SHP77 treated with DMSO at 0.1 percent for 48 hours (cell line): ENCODE measurements at regions not wholly inside any gene's neighbourhood (a gene's known extent, or its start where the extent isn't known, plus 50 kb on each side); places are given as distances from the start of the nearest gene placed in this dataset.
"Not testable (repeated sequence)": the region's sequence is repeated elsewhere in the genome, so short reads cannot be mapped to it uniquely, and the experiment has no call there.

Experiments used
- DNase-seq: peaks from one replicate; lab custom pipeline; 2025; lab: John Stamatoyannopoulos, UW

DNA sequence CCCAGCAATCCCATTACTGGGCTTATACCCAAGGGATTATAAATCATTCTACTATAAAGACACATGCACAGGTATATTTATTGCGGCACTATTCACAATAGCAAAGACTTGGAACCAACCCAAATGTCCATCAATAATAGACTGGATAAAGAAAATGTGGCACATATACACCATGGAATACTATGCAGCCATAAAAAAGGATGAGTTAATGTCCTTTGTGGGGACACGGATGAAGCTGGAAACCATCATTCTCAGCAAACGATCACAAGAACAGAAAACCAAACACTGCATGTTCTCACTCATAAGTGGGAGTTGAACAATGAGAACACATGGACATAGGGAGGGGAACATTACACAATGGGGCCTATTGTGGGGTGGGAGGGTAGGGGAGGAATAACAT, 224.4 kb upstream of the SERP2 start:
- DNase-seq = not testable (repeated sequence)

DNA sequence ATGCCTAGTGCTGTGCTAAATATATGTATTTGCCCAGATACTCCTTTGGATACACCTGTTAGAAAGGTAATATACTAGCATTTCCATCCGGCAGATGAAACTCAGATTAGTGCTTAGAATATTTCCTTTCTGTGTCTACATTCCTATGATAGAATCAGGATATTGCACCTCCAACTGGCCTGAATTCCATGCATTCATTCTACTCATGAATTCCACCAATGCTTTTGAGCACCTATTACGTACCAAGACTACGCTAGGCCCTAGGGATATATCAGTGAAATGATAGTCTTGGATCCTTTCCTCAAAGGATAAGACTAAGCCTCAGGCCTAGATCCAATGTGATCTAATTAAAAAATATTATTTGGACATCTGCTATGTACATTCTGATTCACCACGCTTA, 223.8 kb upstream of the SERP2 start:
- DNase-seq = no peak

DNA sequence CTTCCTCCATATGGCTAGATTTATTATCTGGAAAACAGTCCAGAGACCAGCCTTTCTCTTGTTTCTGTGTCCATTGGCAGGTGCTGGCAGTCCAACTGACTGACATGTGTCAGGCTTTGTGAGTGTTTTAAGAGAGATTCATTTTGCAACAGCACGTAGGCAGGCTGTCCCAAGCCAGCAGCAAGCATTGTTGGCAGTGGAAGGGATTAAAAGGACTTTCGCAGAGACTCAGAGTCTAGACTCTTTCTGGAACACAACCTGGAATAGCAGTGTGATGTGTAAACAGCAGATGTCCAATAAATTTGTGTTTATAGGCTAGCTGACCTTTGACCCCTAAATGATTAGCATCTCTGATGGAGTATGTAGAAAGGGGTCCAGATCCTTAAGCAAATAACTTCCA, 222.2 kb upstream of the SERP2 start:
- no peak for DNase-seq

DNA sequence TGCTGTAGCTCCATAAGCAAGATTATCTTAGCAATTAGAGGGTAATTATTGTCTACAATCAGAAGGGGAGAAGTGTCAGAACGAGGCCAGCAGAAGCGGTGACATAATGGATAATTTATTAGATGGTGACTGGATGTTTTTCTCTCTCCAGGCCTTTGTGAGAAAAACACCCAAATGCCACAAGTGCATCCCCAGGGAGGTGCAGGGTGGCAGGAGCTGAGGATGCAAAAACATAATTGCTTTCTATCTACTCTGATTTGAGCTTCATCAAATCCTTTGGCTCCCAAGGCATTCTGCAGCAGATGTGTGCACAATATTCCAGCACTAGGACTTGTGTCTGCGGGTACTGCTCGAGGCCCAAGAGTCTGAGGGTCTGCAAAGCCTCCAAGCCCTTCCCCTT, 220.1 kb upstream of the SERP2 start:
- DNase-seq = no peak

DNA sequence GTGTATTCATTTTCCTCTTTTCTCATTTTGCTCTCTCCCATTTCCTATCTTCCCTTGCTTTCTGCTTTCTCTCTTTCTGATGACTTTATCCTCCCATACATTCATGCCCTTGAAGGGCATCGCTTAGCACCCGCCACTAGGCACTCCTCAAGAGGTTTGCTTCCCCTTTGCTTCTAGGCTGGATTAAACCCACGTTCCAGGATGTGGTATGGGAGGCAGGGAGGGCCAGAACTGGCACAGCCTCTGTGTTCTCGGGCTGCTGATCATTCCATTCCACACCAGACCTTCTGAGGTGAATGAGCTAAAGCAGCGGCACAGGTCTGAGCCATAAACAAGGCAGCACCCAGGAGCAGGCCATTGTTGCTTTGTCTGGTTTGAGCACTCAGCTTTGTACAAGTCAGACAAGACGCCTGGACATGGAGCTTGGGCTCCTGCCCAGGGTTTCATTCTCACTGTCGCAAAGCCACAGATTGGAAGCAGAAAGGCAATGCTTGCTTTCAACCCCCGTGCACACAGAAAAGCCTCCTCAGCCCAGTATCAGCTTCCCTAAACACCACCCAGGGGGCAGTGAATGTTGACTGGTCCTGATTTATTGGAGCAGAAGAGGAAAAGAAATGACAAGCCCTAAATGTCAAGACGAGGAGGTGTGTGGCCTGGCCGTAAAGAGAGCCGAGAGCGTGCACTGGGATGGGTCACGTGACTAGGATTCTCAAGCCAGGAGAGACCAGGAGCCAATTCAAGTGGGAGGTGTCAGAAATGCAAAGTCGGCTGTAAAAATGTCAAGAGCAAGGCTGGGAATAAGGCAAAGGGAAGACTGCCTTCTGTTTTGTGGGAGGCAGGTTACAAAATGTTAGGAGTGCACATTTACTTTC, 218.0 kb upstream of the SERP2 start:
- DNase-seq = peak; percentile 67

DNA sequence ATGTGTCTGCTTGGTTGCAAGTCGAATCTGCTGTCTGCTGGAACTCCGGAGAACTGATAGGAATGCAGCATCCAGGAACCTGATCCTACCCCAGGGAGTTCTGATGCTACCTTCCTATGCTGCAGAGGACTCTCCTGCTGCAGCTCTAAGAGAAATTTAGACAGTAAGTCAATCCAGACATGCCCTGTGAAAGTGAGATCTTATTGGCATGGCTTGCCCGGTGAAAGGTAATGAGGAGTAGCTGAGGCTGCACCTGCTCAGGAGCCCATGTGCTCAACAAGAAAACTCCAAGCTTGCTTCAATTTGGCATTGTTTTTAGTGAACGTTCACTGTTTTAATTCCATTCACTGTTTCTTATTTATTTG, 217.3 kb upstream of the SERP2 start:
- DNase-seq = no peak

DNA sequence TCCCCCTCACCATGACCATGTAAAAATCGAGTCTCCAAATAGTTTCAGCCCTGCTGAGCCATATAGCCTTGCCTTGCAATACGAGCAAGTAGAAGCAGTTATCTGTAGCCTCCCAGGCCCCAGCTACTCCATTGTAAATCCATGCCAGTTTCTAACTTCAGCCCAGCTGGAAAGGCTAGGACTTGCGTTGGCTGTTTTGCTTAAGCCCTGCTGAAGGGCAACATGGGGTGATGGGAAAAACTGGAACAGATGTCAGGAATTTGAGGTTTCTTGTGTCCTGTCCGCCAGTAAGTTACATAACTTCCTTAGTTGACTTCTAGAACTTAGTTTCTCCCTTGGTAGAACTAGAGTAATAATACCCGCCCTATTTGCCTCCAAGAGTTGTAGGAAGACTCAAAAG, 216.0 kb upstream of the SERP2 start:
- DNase-seq = no peak

DNA sequence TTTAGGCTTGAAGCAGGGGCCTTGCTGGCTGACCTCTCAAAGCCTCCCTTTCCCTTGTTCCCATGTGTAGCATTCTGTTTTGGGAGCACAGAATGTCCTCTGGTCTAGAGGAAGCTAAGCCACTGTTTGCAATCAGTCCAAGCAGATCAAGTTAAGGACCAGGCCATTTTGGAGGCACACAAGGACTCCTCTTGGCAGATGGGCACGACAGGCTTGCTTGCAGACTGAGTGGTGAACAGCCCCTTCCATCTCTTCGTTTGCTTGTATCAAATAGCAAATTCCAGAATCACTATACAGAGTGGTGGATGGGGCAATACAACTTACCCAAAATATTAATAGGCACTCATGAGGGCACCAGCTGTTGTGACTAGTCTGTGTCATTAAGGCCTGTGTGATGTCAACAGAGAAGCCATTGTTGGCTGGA, 215.5 kb upstream of the SERP2 start:
- DNase-seq = no peak

DNA sequence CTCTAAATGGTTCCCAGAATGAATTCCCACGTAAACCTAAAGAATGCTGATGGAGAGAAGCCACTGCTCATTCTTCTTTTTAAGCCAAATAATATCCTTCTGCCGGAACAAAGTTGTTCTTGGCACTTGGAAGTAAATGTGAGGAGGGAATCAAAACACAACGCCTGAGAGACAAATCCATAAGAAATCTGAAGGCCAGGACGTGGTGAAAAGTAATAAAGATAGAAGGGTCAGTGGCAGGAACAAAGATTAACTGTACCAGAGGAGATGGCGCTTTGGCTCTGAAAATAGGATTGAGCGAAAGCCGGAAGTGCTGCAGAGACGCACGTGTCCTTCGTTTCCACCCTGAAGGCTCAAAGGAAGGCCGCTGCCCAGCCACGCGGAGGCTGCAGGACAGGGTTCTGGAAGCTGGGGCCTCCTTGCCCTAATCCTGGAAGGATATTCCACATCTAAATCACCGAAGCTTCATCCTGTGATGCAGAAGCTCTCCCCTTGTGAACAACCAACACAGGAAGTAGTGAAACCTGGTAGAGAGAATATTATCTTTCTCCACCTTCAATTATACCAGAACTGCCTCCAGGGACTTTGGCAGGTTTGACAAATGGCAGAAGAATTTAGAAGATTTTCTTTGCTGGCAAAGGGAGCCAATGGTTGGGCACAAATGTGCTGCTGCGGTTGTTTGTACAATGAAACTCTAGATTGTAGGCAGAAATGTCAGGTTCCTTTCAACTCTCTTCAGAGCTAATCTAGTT, 214.6 kb upstream of the SERP2 start:
- no peak for DNase-seq

DNA sequence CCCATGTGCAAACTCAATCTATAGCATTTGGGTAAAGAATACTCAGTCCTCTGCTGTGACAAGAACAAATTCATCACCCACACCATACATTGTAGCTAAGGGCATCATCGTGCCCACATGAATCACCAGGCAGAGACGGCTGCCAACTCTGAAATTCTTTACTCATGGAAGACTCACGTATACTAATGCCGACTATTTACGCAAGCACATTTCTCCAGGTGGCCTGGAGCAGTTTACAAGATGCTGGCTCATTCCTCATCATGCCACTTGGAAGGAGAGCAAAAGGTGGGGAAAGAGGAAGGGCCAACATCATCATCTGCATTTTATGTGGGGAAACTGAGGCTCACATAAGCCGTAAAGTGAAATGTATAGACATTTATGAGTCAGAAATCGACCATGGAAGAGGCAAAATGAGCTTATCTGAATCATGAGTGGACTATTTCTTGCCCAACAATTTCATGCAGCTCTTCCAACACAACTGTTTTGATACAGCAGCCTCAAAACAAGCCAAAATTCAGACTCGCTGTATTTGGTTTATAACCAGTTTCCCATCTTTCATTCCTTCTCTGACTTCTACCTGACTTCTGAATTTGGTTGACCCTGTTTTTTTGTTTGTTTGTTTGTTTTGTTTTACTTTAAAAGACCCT, 213.9 kb upstream of the SERP2 start:
- no peak for DNase-seq

DNA sequence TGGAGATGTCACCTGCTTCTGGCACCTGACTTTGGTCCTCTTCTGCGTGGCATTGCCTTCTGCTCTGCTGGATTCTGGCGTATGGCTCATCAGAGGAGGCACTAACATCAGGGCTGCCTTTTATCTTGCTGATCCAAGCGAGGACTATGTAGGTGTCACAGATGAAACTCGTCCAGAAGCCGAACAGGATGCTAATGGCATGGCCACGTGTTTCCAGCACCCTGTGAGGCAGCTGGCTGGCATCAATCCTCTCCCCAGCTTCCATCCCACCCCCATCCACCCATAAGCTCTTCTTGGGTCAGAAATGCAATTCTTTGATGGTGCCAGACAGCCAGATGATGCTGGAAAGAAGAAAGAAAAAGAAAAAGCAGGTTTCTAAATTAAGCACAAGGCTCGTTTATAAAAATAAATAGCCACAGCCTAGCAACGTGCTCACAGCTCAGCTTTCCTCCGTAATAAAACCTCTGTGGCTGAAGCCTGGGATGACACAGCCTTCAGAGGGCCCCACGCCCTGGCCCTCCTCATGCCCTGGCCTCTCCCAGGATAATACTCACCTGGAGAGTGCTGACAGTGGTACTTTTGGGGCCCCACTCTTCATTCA, 212.9 kb upstream of the SERP2 start:
- DNase-seq = no peak

DNA sequence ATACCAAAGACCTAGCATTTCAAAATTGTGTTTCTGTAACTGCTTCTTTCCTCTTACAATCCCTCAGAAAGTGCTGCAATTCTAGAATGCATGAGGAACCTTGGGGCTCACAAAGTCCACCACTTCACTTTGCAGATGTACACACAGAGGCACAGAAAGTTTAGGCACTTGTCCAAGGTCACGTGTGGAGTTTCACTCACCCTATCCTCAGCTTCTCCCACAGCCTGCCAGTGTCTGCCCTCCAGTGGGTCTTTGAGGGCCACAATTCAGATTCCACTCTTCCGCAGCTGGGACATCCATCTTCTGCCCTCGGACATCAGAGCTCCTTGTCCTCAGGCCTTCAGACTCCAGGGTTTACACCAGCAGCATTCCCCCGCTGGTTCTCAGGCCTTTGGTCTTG, 210.5 kb upstream of the SERP2 start:
- no peak for DNase-seq

DNA sequence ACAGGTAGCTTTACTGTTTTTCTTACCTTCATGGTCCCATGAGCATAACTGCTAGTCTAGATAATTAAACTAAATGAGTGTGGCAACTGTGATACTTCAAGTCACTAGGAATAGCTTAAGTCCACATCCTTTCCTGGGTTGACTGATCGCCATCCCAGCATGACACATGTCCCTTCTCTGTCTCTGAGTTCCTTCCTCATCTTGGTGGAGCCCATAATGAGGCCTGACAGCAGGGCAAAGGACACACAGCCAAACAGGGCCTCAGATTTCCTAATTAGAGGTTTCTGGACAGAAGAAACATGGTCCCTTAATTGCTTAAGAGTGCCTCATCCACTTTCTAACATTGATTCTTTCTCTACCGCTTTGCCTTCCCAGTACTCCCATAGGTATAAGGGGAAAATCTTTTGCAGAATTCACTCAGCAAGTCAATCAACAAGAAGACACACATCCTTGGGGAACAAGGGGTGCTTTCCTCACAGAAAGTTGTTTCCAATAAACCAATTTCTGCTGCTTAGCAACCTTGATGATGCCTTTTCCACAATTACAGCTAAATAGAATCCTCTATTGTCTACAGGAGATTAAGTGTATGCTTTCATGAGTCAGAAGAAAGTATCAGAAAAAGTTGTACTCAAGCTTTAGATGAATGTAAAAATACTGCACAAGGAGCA, 208.3 kb upstream of the SERP2 start:
- no peak for DNase-seq

DNA sequence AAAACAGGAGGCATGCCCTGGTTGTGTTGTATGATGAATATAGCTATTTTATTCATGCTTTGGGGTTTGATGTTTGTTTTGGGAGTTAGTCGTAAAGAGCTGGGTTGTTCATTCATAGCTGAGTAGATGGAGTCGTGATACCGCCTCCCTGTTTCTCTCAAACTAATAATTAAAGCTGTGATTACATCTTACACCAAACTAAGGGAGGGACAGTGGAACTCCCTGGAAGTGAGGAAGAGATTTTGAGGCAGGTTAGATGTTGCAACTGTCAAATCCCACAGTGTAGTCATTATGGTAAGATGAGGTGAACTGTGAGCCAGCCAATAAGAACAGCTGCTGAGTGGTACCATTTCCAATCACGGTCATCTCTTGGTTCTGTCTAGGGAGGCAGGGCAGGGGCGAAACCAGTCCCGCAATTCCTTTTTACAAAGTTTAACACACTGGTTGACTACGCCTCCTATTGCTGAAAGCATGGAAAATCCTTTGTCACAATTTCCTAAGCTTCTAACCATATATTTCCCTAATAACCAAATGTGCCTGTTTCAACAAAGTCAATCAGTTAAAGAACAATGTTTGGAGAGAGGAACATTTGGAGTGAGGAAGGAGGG, 207.6 kb upstream of the SERP2 start:
- no peak for DNase-seq

DNA sequence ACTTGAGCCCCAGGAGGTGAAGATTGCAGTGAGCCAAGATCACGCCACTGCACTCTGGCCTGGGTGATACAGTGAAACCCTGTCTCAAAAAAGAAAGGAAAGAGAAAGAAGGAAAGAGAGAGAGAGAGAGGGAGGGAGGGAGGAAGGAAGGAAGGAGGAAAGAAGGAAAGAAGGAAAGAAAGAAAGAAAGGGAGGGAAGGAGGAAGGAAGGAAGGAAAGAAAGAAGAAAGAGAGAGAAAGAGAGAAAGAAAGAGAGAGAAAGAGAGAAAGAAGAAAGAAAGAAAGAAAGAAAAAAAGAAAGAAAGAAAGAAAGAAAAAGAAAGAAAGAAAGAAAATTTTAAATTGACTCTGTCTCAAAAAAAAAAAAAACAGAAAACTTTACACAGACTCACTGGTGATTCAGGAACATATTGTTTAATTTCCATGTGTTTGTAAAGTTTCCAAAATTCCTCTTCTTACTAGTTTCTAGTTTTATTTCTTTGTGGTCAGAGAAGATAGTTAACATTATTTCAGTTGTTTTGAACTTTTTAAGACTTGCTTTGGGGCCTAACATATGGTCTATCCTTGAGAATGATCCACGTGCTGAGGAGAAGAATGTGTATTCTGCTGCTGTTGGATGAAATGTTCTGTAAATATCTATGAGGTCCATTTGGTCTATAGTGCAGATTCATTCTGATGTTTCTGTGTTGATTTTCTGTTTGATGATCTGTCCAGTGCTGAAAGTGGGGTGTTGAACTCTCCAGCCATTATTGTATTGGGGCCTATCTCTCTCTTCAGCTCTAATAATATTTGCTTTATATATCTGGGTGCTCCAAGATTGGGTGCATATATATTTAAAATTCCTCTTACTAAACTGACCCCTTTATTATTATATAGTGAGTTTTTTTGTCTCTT, 204.4 kb upstream of the SERP2 start:
- DNase-seq = no peak

DNA sequence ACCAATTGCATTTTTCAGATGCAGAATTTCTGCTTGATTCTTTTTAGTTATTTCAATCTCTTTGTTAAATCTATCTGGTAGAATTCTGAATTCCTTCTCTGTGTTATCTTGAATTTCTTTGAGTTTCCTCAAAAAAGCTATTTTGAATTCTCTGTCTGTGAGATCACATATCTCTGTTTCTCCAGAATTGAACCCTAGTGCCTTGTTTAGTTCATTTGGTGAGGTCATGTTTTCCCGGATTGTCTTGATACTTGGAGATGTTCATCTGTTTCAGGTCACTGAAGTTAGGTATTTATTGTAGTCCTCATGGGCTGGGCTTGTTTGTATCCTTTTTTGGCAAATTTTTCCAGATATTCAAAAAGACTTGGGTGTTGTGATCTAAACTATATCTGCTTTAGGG, 202.9 kb upstream of the SERP2 start:
- no peak for DNase-seq

DNA sequence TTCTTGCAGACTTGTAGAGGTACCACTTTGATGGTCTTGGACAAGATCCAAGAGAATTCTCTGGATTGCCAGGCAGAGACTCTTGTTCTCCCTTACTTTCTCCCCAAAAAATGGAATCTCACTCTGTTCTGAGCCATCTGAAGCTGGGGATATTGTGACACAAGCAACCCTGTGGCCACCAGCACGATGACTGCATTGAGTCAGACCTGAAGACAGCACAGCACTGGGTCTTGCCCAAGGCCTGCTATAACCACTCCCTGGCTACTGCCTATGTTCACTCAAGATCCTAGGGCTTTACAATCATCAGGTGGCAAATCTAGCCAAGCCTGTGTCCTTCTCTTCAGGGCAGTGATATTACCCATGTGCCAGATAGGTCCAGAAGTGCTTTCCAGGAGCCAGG, 202.5 kb upstream of the SERP2 start:
- DNase-seq = no peak

DNA sequence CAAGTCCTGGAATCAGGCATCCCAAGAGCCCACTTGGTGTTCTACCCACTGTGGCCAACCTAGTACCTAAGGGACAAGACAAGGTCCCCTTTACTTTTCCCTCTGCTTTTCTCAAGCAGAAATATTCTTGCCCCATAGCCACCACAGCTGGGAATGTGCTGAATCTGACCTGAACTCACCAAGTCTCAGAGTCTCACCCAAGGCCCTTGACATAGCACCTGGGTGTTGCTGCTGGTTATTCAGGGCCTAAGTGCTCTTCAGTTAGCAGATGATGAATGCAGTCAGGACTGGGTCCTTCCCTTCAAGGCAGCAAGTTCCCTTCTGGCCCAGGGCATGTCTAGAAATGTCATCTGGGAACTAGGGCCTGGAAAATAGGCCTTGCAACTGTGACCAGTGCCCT, 201.8 kb upstream of the SERP2 start:
- DNase-seq = no peak

DNA sequence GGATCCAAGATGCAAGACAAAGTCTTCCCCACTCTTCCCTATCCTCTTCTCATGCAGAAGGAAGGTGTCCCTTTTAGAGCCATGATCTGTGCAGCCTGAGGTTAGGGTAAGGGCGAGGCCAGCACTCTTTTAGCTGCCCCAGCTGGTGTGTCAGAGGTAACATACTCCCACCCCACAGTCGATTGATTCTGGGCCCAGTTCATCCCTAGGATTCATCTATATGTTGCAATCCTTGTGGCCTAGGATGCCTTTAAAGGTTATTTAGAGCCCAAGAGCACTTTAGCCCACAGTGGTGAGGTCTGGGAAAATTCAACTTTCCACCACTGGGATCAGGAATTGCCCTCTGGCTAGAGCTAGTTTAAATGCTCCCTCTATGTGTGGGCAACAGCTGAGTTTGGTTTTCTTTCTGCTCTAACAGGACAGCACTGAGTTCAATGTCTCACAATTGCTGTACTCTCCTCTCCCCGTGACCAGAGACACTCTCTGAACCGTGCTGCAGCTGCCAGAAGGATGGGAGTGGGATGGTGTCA, 201.3 kb upstream of the SERP2 start:
- DNase-seq = no peak

DNA sequence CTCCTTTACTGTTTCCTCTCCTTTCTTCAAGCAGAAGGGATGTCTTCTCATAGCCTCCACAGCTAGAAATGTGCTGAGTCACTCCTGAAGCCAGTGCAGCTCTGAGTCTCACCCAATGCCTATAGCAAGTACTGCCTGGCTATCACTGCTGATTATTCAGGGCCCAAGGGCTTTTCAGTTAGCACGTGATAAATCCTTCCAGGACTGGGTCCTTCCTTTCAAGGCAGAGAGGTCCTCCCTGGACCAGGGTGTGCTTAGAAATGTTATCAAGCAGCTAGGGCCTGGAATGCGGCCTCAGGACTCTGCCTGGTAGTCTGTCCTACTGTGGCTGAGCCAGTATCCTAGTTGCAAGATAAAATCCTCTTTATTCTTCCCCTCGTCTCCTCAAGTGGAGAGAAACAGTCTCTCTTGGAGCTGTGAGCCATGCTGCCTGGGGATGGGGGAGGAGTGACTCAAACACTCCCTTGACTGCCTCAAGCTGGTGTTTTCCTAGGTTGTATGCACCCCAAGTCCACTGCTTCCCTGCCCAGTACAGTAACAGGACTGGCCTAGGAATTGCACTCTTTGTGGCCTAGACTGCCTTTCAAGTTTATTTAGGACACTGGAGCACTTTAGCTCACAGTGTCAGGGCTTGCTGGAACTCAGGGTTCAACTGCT, 198.7 kb upstream of the SERP2 start:
- no peak for DNase-seq
